ENCODE measurements at regions not wholly inside any gene's neighbourhood (a gene's known extent, or its start where the extent isn't known, plus 50 kb on each side); places are given as distances from the start of the nearest gene placed in this dataset.
"Not testable (repeated sequence)": the region's sequence is repeated elsewhere in the genome, so short reads cannot be mapped to it uniquely, and the experiment has no call there.

DNA sequence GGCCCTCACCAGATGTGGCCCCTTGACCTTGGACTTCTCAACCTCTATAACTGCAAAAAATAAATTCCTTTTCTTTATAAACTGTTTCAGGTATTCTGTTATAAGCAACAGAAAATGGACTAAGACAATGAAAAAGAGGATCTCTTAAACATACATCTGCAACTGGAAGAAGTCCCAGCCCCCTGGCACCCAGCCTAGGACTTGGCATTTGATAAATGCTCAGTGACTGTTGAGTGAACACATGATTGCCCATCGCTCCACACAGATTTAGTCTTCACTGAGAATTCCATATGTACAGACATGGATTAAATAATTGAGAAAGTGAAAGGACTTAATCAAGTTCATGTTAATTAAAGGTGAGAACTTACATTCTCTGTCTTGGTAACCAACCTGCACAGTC, 344.9 kb upstream of the RUNX1 start:
- Mint-ChIP-seq H3K4me1 (peaks cover 33% of the 10 kb centered on the region), H3K4me3 (no peak overlapping the region), H3K27ac (no peak overlapping the region), H3K9me3 (no peaks in the 10 kb centered on the region), H3K36me3 (no peaks in the 10 kb centered on the region)
- ATAC-seq, result no peak
- no peak for DNase-seq (ENCODE audit: low spot score in 2 of 2)

DNA sequence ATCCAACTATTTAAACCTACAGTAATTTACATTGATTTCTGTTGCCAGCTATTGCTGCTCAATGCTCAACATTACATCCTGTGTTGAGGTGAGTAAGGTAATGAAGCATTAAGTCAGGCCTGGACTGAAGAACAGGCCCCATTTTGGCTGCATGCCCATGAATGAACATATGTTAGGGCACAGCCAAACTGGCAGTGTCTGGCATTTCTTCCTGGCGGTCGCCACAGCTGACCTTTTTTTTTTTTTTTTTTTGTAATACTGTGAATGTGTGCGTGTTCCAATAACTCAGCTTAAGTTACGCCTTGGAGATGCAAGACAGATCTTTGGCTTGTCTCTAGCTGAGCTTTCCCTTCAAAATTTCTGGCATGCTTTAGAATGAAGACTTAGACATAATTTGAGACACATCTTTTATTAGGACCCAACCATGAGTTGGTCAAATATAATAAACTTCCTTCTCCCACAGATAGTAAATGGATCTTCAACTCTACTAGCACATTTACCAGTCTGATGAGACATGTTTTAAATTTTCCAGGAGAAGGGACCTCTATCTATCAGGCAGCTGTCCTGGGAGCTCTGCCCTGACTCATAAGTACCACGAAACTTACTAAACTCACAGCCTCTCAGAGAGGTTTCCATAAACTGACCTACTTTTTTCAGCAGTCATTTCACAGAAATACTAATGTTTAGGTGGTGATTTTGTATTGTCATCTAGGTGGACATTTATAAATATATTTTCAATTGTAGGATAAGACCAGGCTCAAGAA, 341.1 kb upstream of the RUNX1 start:
- Mint-ChIP-seq H3K4me1 (peaks cover 19% of the 10 kb centered on the region), H3K27ac (peak overlapping the region; percentile 67), H3K4me3 (no peak overlapping the region), H3K36me3 (no peaks in the 10 kb centered on the region), H3K9me3 (peaks cover 4% of the 10 kb centered on the region)
- ATAC-seq (peak; percentile 63), DNase-seq (ENCODE audit: low spot score in 2 of 2) (peak in 1 of 2 donors; percentile 40)

DNA sequence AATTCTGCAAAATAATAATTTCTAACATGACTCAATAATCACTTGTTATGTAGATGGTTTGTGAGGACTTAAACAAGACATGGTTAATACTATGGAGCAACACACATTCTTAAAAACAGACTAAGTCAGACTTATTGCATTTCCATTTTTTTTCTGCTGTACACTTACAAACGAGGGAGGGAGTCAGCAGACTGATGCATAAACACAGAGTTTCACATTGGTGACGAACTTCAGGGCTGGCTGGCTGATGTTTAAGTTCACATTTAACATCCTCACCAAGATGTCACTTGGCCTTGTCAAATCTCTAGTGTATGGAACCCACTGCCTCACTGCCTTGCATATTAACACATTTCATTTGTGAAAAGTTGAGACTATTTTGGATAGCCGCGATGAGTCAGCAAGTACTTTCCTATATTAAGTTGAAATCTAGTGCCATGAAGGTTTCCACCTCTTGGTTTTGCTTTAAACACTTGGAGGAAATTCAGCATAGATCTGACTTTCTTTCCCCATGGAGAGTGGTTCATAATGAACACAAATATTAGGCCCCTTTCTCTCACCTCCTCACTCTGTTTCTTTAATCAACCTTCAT, 337.5 kb upstream of the RUNX1 start:
- no peak overlapping the region for H3K27ac Mint-ChIP-seq
- ATAC-seq (peak; percentile 71), DNase-seq (ENCODE audit: low spot score in 2 of 2) (peak in 1 of 2 donors; percentile 35)
- peaks cover 16% of the 10 kb centered on the region for H3K4me1 Mint-ChIP-seq
- peaks cover 4% of the 10 kb centered on the region for H3K9me3 Mint-ChIP-seq
- H3K36me3 Mint-ChIP-seq, result no peaks in the 10 kb centered on the region
- no peak overlapping the region for H3K4me3 Mint-ChIP-seq

DNA sequence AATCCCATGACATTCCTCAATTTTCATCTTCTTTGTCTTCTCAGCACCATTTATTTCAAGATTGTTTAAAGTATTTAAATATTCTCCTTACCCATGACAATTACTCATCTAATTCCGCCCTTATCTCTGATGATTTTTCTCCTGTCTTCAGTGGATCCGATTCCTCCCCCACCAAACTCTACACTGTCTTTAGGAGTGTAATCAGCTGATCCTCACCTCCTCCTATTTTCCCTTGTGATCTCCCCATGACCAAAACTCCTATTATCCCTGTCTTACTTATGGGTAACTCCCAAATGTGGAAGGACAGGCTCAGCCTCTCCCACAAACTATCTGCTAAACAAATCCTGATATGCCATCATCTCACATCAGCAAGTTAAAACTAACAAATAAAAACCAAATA, 335.3 kb upstream of the RUNX1 start:
- Mint-ChIP-seq H3K36me3 (no peaks in the 10 kb centered on the region), H3K4me3 (no peak overlapping the region), H3K9me3 (peaks cover 4% of the 10 kb centered on the region), H3K27ac (no peak overlapping the region), H3K4me1 (no peaks in the 10 kb centered on the region)
- no peak for ATAC-seq
- no peak for DNase-seq (ENCODE audit: low spot score in 2 of 2)

DNA sequence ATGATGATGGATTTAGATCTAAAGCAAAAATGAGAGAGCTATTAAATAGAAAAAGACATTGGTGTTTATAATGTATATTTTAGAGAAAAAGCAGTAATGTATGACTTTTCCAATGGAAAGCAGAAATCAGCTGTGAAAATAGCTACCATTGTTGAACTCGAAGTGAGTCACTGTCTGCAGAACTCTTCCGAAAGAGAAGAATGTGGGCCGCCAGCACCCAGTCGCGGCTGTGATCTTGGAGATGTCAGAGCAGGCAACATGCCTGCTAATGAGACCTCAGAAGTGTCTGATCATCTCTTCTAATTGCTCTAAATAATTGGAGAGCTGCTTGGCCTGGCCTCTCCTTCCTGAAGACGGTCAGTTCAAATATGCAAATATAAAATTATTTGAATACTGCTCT, 333.6 kb upstream of the RUNX1 start:
- H3K4me1 Mint-ChIP-seq, result no peaks in the 10 kb centered on the region
- H3K36me3 Mint-ChIP-seq, result no peaks in the 10 kb centered on the region
- DNase-seq (ENCODE audit: low spot score in 2 of 2) (peak in 1 of 2 donors; percentile 20), ATAC-seq (no peak)
- no peak overlapping the region for H3K27ac Mint-ChIP-seq
- H3K4me3 Mint-ChIP-seq, result no peak overlapping the region
- H3K9me3 Mint-ChIP-seq, result no peaks in the 10 kb centered on the region

DNA sequence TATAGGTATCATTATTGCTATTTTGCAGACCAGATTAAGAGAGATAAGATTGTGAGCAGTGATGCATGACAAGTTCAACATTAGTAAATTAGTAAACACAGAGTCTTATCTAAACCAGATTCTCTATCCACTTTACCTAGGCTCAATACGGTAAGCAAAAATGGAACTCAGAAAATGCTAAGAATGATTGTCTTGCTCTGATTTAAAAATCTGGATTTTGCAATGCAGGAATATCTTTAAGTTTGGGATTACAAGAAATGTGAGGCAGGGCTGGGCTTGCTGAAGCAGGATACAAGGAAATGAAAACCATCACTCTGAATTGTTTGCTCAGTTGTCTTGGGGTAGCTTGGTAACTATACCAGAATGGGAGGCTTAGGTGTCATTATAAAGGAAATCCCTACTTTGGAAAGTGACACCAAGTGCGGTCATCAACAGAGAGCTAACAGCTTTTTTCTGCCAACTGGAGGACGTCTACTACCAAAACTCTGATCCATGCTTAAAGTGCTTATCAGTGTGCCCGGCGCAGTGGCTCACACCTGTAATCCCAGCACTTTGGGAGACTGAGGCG, 332.7 kb upstream of the RUNX1 start:
- ATAC-seq (no peak), DNase-seq (ENCODE audit: low spot score in 2 of 2) (peak in 1 of 2 donors; percentile 15)
- H3K4me1 Mint-ChIP-seq, result no peaks in the 10 kb centered on the region
- H3K27ac Mint-ChIP-seq, result no peak overlapping the region
- H3K36me3 Mint-ChIP-seq, result no peaks in the 10 kb centered on the region
- no peaks in the 10 kb centered on the region for H3K9me3 Mint-ChIP-seq
- no peak overlapping the region for H3K4me3 Mint-ChIP-seq

DNA sequence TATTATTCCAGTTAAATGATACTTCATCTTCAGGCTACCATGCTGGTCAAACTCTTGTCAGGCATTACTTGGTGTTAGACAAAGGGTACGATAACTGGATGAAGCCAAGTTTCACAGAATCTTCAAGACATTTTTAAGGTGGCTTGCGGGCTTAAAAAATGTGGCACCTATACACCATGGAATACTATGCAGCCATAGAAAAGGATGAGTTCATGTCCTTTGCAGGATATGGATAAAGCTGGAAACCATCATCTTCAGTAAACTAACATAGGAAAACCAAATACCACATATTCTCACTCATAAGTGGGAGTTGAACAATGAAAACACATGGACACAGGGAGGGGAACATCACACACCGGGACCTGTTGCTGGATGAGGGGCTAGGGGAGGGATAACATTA, 331.2 kb upstream of the RUNX1 start:
- DNase-seq (ENCODE audit: low spot score in 2 of 2), result peak in 1 of 2 donors; percentile 20
- not testable (repeated sequence) for ATAC-seq, H3K4me1 Mint-ChIP-seq, H3K4me3 Mint-ChIP-seq, H3K9me3 Mint-ChIP-seq, H3K36me3 Mint-ChIP-seq, H3K27ac Mint-ChIP-seq

DNA sequence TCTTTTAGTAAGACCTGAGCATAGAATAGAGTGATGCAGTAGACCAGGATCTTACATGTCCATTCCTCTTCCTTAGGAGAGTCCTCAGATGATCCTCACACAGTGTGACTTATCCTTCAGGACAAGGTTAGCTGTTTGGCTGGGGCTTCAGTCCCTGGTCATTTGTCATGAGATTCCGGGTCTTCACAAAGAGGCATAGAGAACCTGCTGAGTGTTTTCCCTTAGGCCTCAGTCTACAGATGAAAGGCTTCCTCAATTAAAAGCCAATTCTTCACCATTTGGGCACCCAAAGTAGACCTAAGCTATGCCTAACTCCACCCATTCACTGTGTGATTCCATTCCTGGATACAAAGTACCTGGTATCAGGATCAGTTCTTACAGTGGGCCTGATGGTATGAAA, 329.8 kb upstream of the RUNX1 start:
- no peaks in the 10 kb centered on the region for H3K4me1 Mint-ChIP-seq
- H3K4me3 Mint-ChIP-seq, result no peak overlapping the region
- DNase-seq (ENCODE audit: low spot score in 2 of 2), result peak in 1 of 2 donors; percentile 30
- H3K9me3 Mint-ChIP-seq, result no peaks in the 10 kb centered on the region
- H3K36me3 Mint-ChIP-seq, result no peaks in the 10 kb centered on the region
- no peak overlapping the region for H3K27ac Mint-ChIP-seq
- ATAC-seq, result no peak

DNA sequence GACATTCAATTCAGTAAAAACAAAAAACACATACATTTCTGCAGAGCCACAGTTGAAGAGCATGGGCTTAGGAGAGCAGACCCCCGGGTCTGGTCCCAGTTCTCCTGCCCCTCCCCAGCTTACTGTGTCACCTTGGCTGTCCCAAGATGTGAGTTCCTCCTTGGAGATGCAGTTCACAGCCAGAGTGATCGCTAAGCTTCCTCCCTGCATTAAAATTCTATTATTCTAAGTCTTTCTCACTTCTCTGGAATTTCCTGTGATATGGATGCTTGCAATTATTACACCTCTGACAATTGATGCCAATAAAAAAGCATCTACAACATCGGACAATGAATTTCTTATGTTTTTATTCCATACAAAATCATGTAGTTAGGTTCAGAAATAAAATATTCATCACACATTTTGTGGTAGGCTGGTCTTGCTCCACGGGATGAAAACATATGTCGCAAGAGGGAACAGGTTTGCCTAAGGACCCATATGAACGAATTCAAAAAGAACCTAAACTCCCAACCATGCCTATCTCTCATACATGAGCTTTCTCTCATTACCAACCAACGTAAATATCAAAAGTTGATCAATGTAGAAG, 328.5 kb upstream of the RUNX1 start:
- no peaks in the 10 kb centered on the region for H3K36me3 Mint-ChIP-seq
- no peaks in the 10 kb centered on the region for H3K9me3 Mint-ChIP-seq
- ATAC-seq (no peak), DNase-seq (ENCODE audit: low spot score in 2 of 2) (no peak)
- no peak overlapping the region for H3K27ac Mint-ChIP-seq
- no peak overlapping the region for H3K4me3 Mint-ChIP-seq
- no peaks in the 10 kb centered on the region for H3K4me1 Mint-ChIP-seq

DNA sequence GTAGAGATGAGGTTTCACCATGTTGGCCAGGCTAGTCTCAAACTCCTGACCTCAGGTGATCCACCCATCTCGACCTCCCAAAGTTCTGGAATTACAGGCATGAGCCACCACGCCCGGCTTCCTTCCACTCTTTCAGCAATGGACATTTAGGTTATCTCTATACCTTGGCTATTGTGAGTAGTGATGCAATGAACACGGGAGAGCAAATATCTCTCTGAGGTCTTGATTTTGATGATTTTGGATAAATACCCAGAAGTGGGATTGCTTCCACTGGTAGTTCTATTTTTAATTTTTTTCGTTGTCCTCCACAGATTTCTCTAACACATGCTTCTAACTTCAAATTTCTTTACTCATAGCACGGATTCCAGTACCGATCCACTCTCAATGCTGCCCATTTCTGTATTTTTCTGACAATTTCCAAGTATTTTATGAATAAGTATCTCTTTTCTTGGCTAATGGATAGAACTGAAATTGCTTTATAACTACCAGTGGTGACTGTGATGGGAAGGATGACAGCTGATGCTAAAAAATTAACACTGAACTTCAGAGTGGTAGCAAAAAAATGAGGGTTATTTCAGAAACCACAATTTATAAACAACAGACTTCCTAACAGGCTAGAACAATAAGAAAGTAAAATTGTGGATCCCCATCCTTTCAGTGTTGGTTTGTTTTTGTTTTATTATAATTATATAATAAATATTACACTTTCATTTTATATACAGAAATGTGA, 327.5 kb upstream of the RUNX1 start:
- no peak for ATAC-seq

DNA sequence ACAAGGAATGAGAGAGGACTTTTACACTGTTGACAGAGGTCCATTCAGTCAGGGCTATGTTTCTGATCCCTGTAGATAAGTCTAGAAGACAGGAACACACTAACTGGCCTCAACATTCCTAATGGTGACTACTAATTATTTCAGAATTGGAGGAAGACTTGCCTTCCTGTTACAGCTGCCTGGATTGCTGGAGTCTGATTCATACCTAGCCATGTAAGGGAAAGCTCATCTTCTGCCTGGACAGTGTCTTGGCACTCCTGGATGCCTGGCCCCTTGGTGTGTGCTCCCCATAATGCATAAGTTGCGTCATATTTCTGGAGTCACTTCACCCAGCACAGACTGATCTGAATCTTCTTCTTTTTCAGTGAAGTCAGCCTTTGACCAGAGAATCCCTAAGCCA, 326.0 kb upstream of the RUNX1 start:
- no peaks in the 10 kb centered on the region for H3K36me3 Mint-ChIP-seq
- DNase-seq (ENCODE audit: low spot score in 2 of 2), result peak in 1 of 2 donors; percentile 36
- no peak overlapping the region for H3K27ac Mint-ChIP-seq
- H3K9me3 Mint-ChIP-seq, result no peaks in the 10 kb centered on the region
- no peak overlapping the region for H3K4me3 Mint-ChIP-seq
- no peaks in the 10 kb centered on the region for H3K4me1 Mint-ChIP-seq
- no peak for ATAC-seq

More for the DNA sequence above, 327.5 kb upstream of the RUNX1 start:
- no peak for DNase-seq (ENCODE audit: low spot score in 2 of 2)
- no peaks in the 10 kb centered on the region for H3K9me3 Mint-ChIP-seq
- H3K36me3 Mint-ChIP-seq, result no peaks in the 10 kb centered on the region
- no peak overlapping the region for H3K27ac Mint-ChIP-seq
- H3K4me1 Mint-ChIP-seq, result no peaks in the 10 kb centered on the region
- no peak overlapping the region for H3K4me3 Mint-ChIP-seq

DNA sequence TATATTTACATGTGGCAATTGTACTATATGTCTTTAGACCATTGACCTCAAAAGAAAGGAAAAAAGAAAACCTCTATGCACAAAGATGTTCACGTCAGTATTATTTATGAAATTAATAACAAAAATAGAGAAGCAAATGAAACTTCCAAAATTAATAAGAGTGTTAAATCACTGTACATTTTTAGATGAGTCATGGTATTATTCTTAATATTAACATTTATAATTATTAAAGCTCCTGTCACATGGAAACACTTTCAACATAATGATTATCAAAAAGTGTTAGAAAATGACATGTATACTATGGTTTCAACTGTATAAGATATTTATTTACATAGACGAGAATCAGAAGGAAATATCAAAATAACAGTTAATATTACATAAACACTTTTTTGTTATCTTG, 324.9 kb upstream of the RUNX1 start:
- Mint-ChIP-seq H3K9me3 (no peaks in the 10 kb centered on the region), H3K4me1 (no peaks in the 10 kb centered on the region), H3K27ac (no peak overlapping the region), H3K4me3 (no peak overlapping the region), H3K36me3 (no peaks in the 10 kb centered on the region)
- DNase-seq (ENCODE audit: low spot score in 2 of 2) (no peak), ATAC-seq (no peak)

DNA sequence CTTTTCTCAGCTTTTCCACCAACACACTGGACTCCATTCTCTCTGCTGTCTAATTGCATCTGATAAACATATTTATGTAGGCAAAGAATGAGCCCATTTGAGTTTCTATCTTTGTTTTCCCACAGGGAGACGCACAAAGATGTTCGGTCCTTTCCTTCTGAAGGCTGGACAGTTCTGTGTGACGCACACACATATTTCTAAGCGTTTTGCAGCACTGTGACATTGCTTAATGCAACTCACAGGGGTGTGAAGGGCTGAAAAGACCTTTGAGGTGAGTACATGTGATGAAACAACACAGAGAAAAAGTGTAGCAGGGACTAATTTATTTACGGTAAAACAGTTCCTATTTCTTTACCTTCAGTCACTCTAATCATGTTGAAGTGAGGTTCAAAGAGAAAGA, 323.1 kb upstream of the RUNX1 start:
- Mint-ChIP-seq H3K27ac (no peak overlapping the region), H3K36me3 (no peaks in the 10 kb centered on the region), H3K9me3 (no peaks in the 10 kb centered on the region), H3K4me3 (no peak overlapping the region), H3K4me1 (peaks cover 6% of the 10 kb centered on the region)
- ATAC-seq, result no peak
- DNase-seq (ENCODE audit: low spot score in 2 of 2), result no peak

DNA sequence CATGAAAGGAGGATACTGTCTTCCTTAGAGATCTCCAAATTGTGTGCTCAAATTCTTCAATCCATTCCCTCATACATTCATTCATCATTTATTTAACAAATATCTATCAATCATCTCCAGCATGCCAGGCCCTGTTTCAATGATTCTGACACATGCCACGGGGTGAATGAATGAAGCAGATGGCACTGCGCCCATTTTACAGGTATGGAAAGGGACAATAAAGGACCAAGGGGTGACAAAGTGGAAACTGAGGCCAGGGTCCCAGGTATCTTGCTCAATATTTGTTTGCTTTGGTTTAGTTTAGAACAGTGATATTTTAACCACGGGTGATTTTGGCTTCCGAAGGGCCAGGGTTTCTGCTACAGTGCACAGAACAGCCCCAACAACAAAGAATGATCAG, 321.6 kb upstream of the RUNX1 start:
- H3K9me3 Mint-ChIP-seq, result no peaks in the 10 kb centered on the region
- DNase-seq (ENCODE audit: low spot score in 2 of 2), result peak in 1 of 2 donors; percentile 26
- ATAC-seq, result no peak
- no peak overlapping the region for H3K27ac Mint-ChIP-seq
- no peak overlapping the region for H3K4me3 Mint-ChIP-seq
- H3K36me3 Mint-ChIP-seq, result no peaks in the 10 kb centered on the region
- H3K4me1 Mint-ChIP-seq, result peaks cover 6% of the 10 kb centered on the region

DNA sequence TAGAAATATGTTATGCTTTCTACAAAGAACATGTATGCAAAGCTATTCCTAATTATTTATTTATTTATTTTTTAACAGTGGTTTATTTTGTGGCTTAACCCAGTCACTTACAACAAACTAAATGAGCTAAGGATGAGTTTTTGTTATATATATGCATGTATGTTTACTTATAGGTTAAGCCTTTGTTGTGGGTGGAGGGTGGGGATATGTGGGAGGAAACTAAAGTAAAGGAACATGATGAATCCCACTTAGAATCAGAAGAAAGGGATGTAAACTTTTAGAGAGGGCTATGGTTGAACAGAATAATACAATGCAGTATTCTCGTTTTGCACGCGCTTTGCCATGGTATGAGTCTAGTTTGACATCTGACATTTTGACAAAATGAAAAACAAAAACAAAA, 321.0 kb upstream of the RUNX1 start:
- ATAC-seq, result no peak
- H3K9me3 Mint-ChIP-seq, result no peaks in the 10 kb centered on the region

More for the DNA sequence above, 321.0 kb upstream of the RUNX1 start:
- no peak overlapping the region for H3K4me3 Mint-ChIP-seq
- peaks cover 6% of the 10 kb centered on the region for H3K4me1 Mint-ChIP-seq
- no peak for DNase-seq (ENCODE audit: low spot score in 2 of 2)
- H3K36me3 Mint-ChIP-seq, result no peaks in the 10 kb centered on the region
- H3K27ac Mint-ChIP-seq, result no peak overlapping the region
